Right renal pelvis (tissue), 4 donors: ENCODE measurements at regions not wholly inside any gene's neighbourhood (a gene's known extent, or its start where the extent isn't known, plus 50 kb on each side); places are given as distances from the start of the nearest gene placed in this dataset.

Experiments used
- DNase-seq, 4 donors: peaks; one replicate each; pipeline ENCODE4 v3.0.0-alpha.2; 2013; ENCODE audit warnings: low read depth in 4 of 4, low spot score in 3 of 4, missing footprints in 1 of 4

DNA sequence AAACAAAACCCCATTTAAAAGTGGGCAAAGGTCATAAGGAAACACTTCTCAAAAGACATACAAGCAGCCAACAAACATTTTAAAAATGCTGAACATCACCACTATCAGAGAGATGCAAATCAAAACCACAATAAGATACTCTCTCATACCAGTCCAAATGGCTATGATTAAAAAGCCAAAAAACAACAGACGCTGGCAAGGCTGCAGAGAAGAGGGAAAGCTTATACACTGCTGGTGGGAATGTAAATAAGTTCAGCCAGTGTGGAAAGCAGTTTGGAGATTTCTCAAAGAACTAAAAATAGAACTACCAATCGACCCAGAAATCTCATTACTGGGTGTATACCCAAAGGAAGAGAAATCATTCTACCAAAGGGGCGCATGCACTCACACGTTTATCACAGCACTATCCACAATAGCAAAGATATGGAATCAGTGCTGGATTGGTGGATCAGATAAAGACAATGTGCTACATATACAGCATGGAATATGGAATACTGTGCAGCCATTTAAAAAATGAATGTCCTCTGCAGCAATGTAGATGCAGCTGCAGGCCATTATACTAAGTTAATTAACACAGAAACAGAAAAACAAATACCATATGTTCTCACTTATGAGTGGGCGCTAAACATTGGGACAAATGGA is 102.1 kb upstream of the DAAM1 start:
- no peak for DNase-seq

GRCh38 chr14:59087240-59087639 is 101.2 kb upstream of the DAAM1 start:
- no peak for DNase-seq

- no peak for DNase-seq
Measured at GRCh38 chr14:59087711-59088110, 100.8 kb upstream of the DAAM1 start.

- DNase-seq: no peak
Measured at GRCh38 chr14:59090572-59090971, 97.9 kb upstream of the DAAM1 start.

- no peak for DNase-seq
Measured at GRCh38 chr14:59091404-59091803, 97.1 kb upstream of the DAAM1 start.

DNA sequence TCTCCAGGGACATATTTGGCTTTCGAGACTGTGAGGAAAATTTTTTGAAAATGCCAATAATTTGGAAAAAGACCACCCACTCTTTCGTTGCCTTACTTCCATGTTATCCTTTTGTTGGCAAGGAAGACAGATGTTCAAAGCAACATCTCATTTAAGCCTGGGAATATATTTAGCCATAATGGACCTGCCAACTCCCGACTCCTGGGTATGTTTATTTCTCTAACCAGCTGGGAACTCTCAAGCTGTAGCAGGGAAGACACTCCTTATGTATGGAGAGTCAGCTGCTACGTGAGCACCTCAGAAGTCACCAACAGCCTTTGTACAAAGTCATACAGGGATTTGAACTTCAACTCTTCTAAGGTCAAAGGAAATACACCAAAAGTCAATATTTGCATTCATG is 96.5 kb upstream of the DAAM1 start:
- DNase-seq: no peak

GRCh38 chr14:59093902-59094301 is 94.6 kb upstream of the DAAM1 start:
- DNase-seq: no peak

- DNase-seq: no peak
Measured at GRCh38 chr14:59096303-59096702, 92.2 kb upstream of the DAAM1 start.

DNA sequence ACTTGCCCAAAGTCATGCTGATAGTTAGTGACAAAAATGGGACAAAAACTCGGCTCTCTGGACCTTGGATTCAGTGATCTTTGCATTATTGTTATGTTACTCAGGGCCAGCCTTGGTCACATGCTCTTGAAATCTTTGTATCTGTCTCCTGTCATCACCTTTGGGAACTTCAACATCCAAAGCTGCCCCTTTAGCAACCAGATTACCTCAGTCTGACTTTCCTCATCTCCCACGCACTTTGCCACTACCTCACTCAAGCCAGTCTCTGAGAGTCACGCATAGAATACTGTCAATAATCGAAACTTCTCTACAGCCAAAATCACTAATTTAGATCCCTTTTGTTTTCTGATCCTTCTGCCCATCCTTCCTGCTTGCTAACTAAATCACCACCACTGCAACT is 90.8 kb upstream of the DAAM1 start:
- no peak for DNase-seq

DNA sequence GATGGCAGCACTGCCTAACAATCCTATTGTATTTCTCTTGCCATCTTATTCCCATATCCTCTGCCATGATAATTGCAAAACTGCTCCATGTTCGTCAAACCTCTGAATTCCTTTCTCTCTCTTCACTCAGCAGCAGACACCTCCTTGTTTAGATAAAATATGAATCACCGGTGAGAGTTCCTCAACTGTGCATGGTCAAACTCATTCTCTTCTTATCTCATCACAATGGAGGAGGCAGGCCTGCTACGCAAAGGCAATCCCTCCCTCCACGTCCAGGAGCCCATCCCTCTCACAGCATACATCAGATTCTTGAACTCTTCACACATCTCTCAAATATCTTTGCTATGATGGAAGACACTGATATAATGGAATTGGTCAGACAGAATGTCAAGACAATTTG is 90.1 kb upstream of the DAAM1 start:
- no peak for DNase-seq

DNA sequence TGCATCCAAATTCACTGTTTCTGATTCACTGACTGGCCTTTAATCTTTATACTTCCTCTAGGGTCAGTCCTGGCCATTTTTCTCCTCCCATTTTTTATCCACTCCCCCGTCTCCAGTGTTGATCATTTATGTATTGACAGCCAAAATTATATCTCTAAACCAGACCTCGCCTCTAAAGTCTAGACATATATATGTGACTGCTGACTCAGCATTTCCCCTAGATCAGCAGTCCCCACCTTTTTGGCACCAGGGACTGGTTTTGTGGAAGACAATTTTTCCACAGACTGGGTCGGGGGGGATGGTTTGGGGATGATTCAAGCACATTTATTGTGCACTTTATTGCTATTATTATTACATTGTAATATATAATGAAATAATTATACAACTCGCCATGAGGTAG is 88.3 kb upstream of the DAAM1 start:
- no peak for DNase-seq

- no peak for DNase-seq
Measured at GRCh38 chr14:59101476-59101875, 87.0 kb upstream of the DAAM1 start.

- no peak for DNase-seq
Measured at GRCh38 chr14:59103396-59103795, 85.1 kb upstream of the DAAM1 start.

GRCh38 chr14:59107819-59108218 is 80.6 kb upstream of the DAAM1 start:
- DNase-seq: no peak

DNA sequence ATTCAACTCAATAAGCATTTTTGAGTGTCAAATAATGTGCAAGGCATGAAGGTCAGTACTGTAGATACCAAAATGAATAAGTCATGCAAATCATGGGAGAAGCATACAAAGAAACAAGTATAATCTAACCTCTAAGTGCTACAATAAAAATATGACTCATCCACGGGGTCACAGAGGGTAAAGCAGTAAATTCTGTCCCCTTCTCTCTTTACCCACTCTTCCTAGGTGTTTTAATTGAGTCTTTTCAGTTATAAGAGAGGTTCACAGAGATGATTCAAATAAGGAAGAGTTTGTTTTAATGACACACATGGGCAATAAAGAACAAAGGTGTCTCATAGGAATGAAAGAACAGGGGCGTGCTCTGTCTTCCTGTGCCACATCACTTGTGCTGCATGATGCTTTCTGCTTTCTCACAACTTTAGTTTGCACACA is 71.5 kb upstream of the DAAM1 start:
- DNase-seq: no peak

- DNase-seq: no peak
Measured at GRCh38 chr14:59117754-59118528, 70.5 kb upstream of the DAAM1 start.

DNA sequence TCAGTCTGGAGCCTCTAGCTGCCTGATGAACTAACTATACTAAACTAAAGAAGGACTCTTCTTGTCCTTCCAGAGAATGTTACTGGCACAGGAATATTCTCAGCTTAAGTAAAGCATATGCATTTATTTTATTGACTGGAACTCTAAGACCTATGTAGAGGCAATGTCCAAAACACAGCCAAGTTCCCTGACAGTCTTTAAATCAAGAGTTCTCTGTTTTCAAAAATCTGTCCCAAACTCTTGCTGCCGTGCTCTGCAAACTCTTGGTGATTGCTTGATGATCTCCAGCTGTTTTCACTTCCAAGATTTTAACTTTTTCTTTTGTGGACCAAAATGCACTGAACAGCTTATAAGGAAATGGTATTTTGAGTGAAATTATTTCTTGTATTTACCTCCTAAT is 67.5 kb upstream of the DAAM1 start:
- peak in 1 of 4 donors; percentile 56 for DNase-seq

- DNase-seq: no peak
Measured at GRCh38 chr14:59123531-59123930, 64.9 kb upstream of the DAAM1 start.

- DNase-seq: no peak
Measured at GRCh38 chr14:59123975-59124374, 64.5 kb upstream of the DAAM1 start.

DNA sequence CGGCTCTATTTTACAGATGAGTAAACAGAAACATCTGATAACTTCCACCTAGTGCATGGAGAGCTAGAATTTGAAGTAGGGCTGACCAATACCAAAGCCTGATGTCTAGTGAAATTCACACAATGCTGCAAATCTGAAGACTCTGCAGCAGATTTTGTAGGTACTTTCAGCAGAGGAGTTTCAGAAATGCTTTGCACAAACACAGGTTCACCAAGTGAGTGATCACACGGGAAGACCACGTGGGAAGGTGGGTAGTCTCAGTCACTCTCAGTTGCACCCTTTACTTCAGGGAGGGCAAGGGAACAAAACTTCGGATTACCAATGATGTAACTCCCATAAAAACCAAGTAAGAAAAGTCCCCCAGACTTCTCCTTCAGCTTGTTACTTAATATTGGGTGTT is 63.3 kb upstream of the DAAM1 start:
- DNase-seq: no peak

DNA sequence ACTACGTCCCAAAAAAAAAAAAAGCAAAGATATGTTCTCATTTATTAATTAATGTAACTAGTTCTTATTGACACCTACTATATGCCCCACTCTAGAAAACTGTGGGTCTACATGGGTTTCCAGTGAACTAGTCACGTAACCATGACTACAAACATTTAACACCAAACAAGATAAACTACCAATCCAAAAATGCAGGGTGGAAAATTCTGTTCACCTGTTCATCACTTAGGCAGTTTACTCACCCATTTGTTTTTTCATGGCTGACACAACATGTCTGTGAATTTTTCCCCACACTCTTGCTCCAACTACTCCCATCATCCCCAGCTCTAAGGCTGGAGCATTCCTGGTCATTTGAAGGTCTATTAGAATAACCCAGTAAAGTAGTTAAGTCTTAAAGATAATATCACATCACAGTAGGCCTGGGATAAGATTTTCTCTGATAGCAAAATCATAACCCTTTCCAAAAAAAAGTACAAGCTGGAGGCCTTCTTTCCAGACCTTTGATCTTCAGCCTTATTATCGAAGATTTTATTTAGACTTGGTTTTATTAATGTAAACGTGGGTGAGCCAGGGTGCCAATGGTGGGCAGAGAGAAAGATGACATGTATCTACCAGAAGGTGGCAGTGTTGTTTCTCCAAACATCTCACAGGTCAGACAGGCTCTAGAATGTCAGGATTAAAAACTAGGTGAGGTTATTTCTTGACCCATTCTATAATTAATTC is 61.6 kb upstream of the DAAM1 start:
- DNase-seq: no peak

DNA sequence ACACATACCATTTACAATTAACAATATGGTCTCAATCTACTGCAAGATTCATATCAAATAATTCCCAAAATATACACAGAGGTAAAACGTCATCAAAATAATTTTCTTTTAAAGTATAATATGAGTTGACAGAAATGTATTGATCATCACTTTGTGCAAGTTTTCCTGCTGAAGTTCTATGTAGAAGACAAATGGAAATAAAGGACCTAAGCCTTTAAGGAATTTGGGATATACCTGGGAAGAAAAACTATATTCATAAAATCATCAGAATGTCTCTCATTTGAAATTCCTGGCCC is 61.1 kb upstream of the DAAM1 start:
- no peak for DNase-seq
